ENCODE measurements at regions not wholly inside any gene's neighbourhood (a gene's known extent, or its start where the extent isn't known, plus 50 kb on each side); places are given as distances from the start of the nearest gene placed in this dataset.

DNA sequence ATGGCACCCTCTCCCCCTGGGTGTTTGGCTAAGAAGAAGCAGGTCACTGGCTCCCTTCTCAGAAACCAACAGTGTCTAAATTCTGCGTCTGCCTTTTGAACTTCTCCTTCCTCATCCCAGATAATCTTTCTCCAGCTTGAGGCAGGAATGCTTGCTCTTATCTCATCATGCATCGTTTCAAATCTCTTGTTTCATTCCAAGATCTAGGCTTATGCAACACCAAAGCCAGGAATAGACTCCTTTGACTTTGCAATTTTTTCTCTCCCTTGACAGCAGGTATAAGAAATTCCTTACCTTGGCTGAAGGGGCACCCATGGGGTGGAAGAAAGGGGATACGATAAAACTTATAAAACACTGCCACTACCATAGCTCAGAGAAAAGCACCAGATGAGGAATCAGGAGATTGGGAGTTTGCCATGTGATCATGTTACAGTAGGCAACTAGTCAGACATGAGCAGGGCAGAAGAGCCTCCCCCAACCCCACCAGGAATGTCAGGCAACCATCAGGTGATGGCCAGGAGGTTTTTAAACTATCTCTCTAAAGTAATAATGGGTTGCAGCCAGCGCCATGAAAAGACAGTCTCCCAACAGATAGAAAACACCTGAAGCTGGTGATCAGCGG is 498.9 kb downstream of the KLF12 start:
- Histone ChIP-seq H3K36me3 (ENCODE audit: insufficient read depth, insufficient read length, low read length) (no peaks in the 10 kb centered on the region), H3K9me3 (ENCODE audit: insufficient read depth, low read length) (no peaks in the 10 kb centered on the region; the same call in 1 of the 2 replicates), H3K4me1 (ENCODE audit: insufficient read depth, insufficient read length) (no peaks in the 10 kb centered on the region), H3K9ac (ENCODE audit: insufficient read length, low read depth) (no peak overlapping the region), H3K27me3 (ENCODE audit: insufficient read depth, insufficient read length) (no peaks in the 10 kb centered on the region), H3K4me3 (ENCODE audit: insufficient read length, low read depth) (no peak overlapping the region)
- no peak for DNase-seq (ENCODE audit: low read depth, low spot score)
- TF ChIP-seq ZNF274 (IDR thresholded peaks at IDR 0.05; ENCODE audit: low read depth, low read length) (no peak), SUZ12 (IDR thresholded peaks at IDR 0.05; ENCODE audit: extremely low read depth, insufficient read depth, insufficient read length) (no peak), YY1 (IDR thresholded peaks at IDR 0.05; ENCODE audit: insufficient read depth, insufficient read length) (no peak)

DNA sequence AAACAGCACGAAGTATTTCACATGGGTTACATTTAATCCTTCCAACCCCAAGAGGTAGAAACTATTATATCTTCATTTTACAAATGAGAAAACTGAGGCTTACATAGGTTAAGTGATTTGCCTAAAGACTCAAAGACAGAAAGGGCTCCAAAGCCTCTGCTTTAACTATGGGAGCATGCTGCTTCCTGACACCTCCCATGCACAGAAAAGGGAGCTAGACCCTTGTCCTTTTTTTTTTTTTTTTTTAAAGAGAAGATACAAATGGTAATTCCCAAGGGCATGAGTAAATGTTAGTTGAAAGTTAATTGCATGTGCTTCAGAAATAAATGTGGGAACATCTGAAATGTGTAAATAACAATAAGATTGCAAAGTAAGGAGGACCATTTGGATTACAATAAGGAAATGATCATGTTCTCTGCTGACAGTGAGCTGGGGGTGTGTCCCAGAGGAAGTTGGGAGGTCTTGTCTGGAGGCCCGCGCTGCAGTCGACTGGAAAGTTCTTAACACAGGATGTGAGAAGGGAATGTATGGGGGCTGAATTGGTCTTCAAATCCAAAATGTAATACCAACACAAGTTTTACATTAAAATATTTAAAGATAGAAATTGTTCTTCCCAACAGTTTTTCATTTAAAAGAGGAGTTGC is 500.3 kb downstream of the KLF12 start:
- no peaks in the 10 kb centered on the region for H3K4me1 ChIP-seq (ENCODE audit: insufficient read depth, insufficient read length)
- TF ChIP-seq ZNF274 (IDR thresholded peaks at IDR 0.05; ENCODE audit: low read depth, low read length) (no peak), SUZ12 (IDR thresholded peaks at IDR 0.05; ENCODE audit: extremely low read depth, insufficient read depth, insufficient read length) (no peak), YY1 (IDR thresholded peaks at IDR 0.05; ENCODE audit: insufficient read depth, insufficient read length) (no peak)
- peak; percentile 22 for DNase-seq (ENCODE audit: low read depth, low spot score)
- no peak overlapping the region for H3K9ac ChIP-seq (ENCODE audit: insufficient read length, low read depth)
- H3K27me3 ChIP-seq (ENCODE audit: insufficient read depth, insufficient read length), result no peaks in the 10 kb centered on the region
- H3K9me3 ChIP-seq (ENCODE audit: insufficient read depth, low read length), result no peaks in the 10 kb centered on the region
- no peaks in the 10 kb centered on the region for H3K36me3 ChIP-seq (ENCODE audit: insufficient read depth, insufficient read length, low read length)
- H3K4me3 ChIP-seq (ENCODE audit: insufficient read length, low read depth), result no peak overlapping the region

DNA sequence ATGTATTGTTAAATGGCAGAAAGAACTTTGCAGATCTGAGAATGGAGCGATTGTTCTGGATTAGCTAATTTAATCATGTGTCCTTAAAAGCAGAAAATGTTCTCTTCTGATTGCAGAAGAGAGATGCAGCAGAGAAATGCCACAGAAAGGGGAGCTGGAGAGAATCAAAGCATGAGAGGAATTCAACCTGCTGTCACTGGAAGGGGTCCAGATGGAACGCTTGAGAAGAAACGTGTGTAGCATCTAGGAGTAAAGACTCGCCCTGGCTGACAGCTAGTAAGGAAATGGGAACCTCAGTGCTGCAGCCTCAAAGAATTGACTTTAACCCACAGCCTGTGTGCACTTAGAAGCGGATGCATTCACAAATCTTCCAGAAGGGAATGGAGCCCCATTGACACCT is 502.8 kb downstream of the KLF12 start:
- TF ChIP-seq YY1 (IDR thresholded peaks at IDR 0.05; ENCODE audit: insufficient read depth, insufficient read length), result no peak
- TF ChIP-seq SUZ12 (IDR thresholded peaks at IDR 0.05; ENCODE audit: extremely low read depth, insufficient read depth, insufficient read length), result no peak
- TF ChIP-seq ZNF274 (IDR thresholded peaks at IDR 0.05; ENCODE audit: low read depth, low read length), result no peak
- no peak overlapping the region for H3K9ac ChIP-seq (ENCODE audit: insufficient read length, low read depth)
- no peaks in the 10 kb centered on the region for H3K36me3 ChIP-seq (ENCODE audit: insufficient read depth, insufficient read length, low read length)
- H3K27me3 ChIP-seq (ENCODE audit: insufficient read depth, insufficient read length), result no peaks in the 10 kb centered on the region
- DNase-seq (ENCODE audit: low read depth, low spot score), result no peak
- no peaks in the 10 kb centered on the region for H3K4me1 ChIP-seq (ENCODE audit: insufficient read depth, insufficient read length)
- no peak overlapping the region for H3K4me3 ChIP-seq (ENCODE audit: insufficient read length, low read depth)
- no peaks in the 10 kb centered on the region for H3K9me3 ChIP-seq (ENCODE audit: insufficient read depth, low read length)

DNA sequence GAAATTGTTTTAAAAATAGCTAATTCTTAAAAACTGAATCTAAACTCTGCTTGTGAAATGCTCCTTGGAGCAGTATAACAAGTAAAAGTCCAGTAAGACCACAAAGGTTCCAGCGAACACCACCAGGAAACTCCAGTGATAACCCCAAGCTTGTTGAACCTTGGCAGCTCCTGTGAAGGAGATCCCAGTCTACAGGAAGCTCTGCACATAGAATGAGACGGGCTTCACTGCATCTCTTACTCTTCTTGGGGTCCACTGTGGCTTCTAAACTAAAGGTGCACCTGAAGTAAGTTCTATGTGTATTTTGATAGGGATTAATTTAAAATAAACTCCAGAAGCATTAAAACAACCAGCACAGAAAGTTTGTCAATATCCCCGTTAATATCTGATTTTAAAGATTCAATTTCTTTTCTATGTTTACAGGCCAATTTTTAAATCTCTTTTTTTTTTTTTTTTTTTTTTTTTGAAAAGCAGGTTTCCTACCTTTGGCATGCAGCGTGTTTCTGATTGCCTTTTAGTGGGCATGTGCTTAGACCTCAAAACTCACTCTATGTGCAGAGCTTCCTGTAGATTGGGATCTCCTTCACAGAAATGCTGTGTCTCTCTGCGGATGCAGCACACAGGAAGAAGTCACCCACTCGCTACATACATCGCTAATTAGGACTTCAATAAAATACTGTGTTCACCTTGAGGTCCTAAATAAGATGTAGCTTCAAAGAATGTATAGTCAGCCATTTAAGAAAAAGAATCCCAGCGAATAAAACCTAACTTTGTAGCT is 508.5 kb downstream of the KLF12 start:
- Histone ChIP-seq H3K27me3 (ENCODE audit: insufficient read depth, insufficient read length) (no peaks in the 10 kb centered on the region), H3K4me3 (ENCODE audit: insufficient read length, low read depth) (no peak overlapping the region), H3K9ac (ENCODE audit: insufficient read length, low read depth) (no peak overlapping the region), H3K4me1 (ENCODE audit: insufficient read depth, insufficient read length) (no peaks in the 10 kb centered on the region), H3K9me3 (ENCODE audit: insufficient read depth, low read length) (no peaks in the 10 kb centered on the region), H3K36me3 (ENCODE audit: insufficient read depth, insufficient read length, low read length) (no peaks in the 10 kb centered on the region)
- DNase-seq (ENCODE audit: low read depth, low spot score), result no peak
- TF ChIP-seq YY1 (IDR thresholded peaks at IDR 0.05; ENCODE audit: insufficient read depth, insufficient read length), result no peak
- no peak for TF ChIP-seq ZNF274 (IDR thresholded peaks at IDR 0.05; ENCODE audit: low read depth, low read length)
- TF ChIP-seq SUZ12 (IDR thresholded peaks at IDR 0.05; ENCODE audit: extremely low read depth, insufficient read depth, insufficient read length), result no peak

DNA sequence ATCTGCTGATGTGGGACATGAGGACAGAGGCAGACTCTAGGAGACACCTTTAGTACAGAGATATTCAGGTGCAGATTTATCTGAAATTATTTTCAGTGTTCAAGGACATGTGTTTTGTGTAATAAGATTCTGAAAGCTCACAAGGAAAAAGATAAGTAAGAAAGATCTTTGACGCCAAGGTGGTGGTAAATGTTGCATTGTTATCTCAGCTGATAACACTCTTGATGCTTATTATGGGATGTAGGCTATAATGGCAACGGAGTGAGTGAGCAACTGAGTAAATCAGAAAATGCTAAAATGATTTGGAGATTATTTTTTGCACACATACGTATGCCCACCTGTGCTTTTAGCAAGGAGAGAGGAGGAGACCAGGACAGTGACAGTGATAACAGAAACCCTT is 510.9 kb downstream of the KLF12 start:
- Histone ChIP-seq H3K36me3 (ENCODE audit: insufficient read depth, insufficient read length, low read length) (no peaks in the 10 kb centered on the region), H3K9me3 (ENCODE audit: insufficient read depth, low read length) (no peaks in the 10 kb centered on the region), H3K4me1 (ENCODE audit: insufficient read depth, insufficient read length) (no peaks in the 10 kb centered on the region), H3K4me3 (ENCODE audit: insufficient read length, low read depth) (no peak overlapping the region), H3K27me3 (ENCODE audit: insufficient read depth, insufficient read length) (no peaks in the 10 kb centered on the region), H3K9ac (ENCODE audit: insufficient read length, low read depth) (no peak overlapping the region)
- DNase-seq (ENCODE audit: low read depth, low spot score), result no peak
- TF ChIP-seq YY1 (IDR thresholded peaks at IDR 0.05; ENCODE audit: insufficient read depth, insufficient read length), result no peak
- no peak for TF ChIP-seq SUZ12 (IDR thresholded peaks at IDR 0.05; ENCODE audit: extremely low read depth, insufficient read depth, insufficient read length)
- TF ChIP-seq ZNF274 (IDR thresholded peaks at IDR 0.05; ENCODE audit: low read depth, low read length), result no peak

DNA sequence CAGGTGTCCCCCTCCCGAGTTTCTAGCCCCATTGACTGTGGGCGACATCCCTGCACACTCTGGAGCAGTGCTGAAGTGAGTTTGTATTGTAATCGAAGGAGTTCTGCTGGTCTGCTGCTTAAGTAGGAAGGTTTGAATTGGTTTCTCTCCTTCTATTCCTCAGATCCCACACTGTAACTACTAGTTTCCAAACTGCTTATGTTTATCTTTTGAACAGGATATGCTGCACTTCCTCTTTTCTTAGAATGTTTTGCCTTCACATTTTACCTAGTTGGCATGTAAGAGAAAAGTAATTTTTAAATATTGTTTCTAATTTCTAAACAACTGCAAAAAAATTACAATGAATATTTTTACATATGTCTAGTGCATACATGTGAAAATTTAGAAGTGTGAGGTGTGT is 511.8 kb downstream of the KLF12 start:
- TF ChIP-seq SUZ12 (IDR thresholded peaks at IDR 0.05; ENCODE audit: extremely low read depth, insufficient read depth, insufficient read length) (no peak), ZNF274 (IDR thresholded peaks at IDR 0.05; ENCODE audit: low read depth, low read length) (no peak), YY1 (IDR thresholded peaks at IDR 0.05; ENCODE audit: insufficient read depth, insufficient read length) (no peak)
- no peaks in the 10 kb centered on the region for H3K27me3 ChIP-seq (ENCODE audit: insufficient read depth, insufficient read length)
- H3K9me3 ChIP-seq (ENCODE audit: insufficient read depth, low read length), result no peaks in the 10 kb centered on the region
- H3K36me3 ChIP-seq (ENCODE audit: insufficient read depth, insufficient read length, low read length), result no peaks in the 10 kb centered on the region
- no peaks in the 10 kb centered on the region for H3K4me1 ChIP-seq (ENCODE audit: insufficient read depth, insufficient read length)
- no peak overlapping the region for H3K9ac ChIP-seq (ENCODE audit: insufficient read length, low read depth)
- H3K4me3 ChIP-seq (ENCODE audit: insufficient read length, low read depth), result no peak overlapping the region
- no peak for DNase-seq (ENCODE audit: low read depth, low spot score)

DNA sequence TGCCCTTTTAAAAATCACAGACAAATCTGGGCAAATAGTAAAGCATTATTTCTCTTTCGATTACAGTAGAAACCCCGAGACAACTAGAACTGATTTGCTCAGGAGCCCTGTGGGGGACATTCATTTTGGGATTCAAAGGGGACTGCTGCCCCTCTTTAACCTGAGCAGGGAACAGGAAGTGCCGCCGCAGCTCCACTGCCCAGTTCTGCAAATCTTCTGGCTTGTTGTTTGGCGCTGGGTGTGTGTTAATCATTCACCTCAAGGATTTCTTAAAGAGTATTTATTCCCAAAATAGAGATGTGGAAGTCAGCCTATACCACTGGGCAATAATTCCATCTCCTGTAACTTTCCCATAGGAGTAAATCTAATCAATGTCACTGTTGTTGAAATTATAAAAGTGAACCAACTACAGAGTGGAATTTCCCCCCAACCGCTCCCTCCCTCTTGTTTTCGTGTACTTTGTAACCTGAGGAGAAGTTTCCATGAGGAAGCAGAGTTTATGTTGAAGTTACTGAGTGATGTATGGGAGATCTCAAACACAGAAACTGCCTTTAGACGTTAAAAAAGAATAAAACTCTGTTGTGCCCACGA is 515.8 kb downstream of the KLF12 start:
- no peak for DNase-seq (ENCODE audit: low read depth, low spot score)
- no peak for TF ChIP-seq YY1 (IDR thresholded peaks at IDR 0.05; ENCODE audit: insufficient read depth, insufficient read length)
- Histone ChIP-seq H3K27me3 (ENCODE audit: insufficient read depth, insufficient read length) (no peaks in the 10 kb centered on the region), H3K4me3 (ENCODE audit: insufficient read length, low read depth) (no peak overlapping the region), H3K4me1 (ENCODE audit: insufficient read depth, insufficient read length) (no peaks in the 10 kb centered on the region), H3K9me3 (ENCODE audit: insufficient read depth, low read length) (no peaks in the 10 kb centered on the region), H3K9ac (ENCODE audit: insufficient read length, low read depth) (no peak overlapping the region), H3K36me3 (ENCODE audit: insufficient read depth, insufficient read length, low read length) (no peaks in the 10 kb centered on the region)
